ENCODE measurements at regions not wholly inside any gene's neighbourhood (a gene's known extent, or its start where the extent isn't known, plus 50 kb on each side); places are given as distances from the start of the nearest gene placed in this dataset.
A peak's percentile ranks its signal among the peaks of the same experiment; 100 is the strongest.

- no peak for DNase-seq (ENCODE audit: low read depth)
- H3K4me3 ChIP-seq (ENCODE audit: low read depth, low read length) = 0 out of 2 replicates have a peak overlapping the region, but pooled peaks have one; percentile 18
- TF ChIP-seq CTCF (IDR thresholded peaks at IDR 0.05; ENCODE audit: control insufficient read depth, extremely low read depth, insufficient read depth) = peak; percentile 66
Observed at GRCh38 chrX:30971774-30972603, 82.9 kb upstream of the TAB3 start.

GRCh38 chrX:30967516-30967915 lies 78.5 kb upstream of the TAB3 start:
- DNase-seq (ENCODE audit: low read depth) = no peak
- H3K4me3 ChIP-seq (ENCODE audit: low read depth, low read length) = no peak overlapping the region
- TF ChIP-seq CTCF (IDR thresholded peaks at IDR 0.05; ENCODE audit: control insufficient read depth, extremely low read depth, insufficient read depth) = no peak

- DNase-seq (ENCODE audit: low read depth) = no peak
- TF ChIP-seq CTCF (IDR thresholded peaks at IDR 0.05; ENCODE audit: control insufficient read depth, extremely low read depth, insufficient read depth) = no peak
Observed at GRCh38 chrX:30965767-30966166, 76.7 kb upstream of the TAB3 start.

GRCh38 chrX:30961387-30962174 lies 72.5 kb upstream of the TAB3 start:
- no peak for DNase-seq (ENCODE audit: low read depth)
- H3K4me3 ChIP-seq (ENCODE audit: low read depth, low read length) = no peak overlapping the region
- TF ChIP-seq CTCF (IDR thresholded peaks at IDR 0.05; ENCODE audit: control insufficient read depth, extremely low read depth, insufficient read depth) = no peak

More at GRCh38 chrX:30965767-30966166, 76.7 kb upstream of the TAB3 start:
- no peak overlapping the region for H3K4me3 ChIP-seq (ENCODE audit: low read depth, low read length)

- DNase-seq (ENCODE audit: low read depth) = peak; percentile 72
- no peak overlapping the region for H3K4me3 ChIP-seq (ENCODE audit: low read depth, low read length)
- TF ChIP-seq CTCF (IDR thresholded peaks at IDR 0.05; ENCODE audit: control insufficient read depth, extremely low read depth, insufficient read depth) = no peak
Observed at GRCh38 chrX:30957753-30958152, 68.7 kb upstream of the TAB3 start.

GRCh38 chrX:30955687-30956086 lies 66.6 kb upstream of the TAB3 start:
- H3K4me3 ChIP-seq (ENCODE audit: low read depth, low read length) = no peak overlapping the region
- TF ChIP-seq CTCF (IDR thresholded peaks at IDR 0.05; ENCODE audit: control insufficient read depth, extremely low read depth, insufficient read depth) = no peak
- DNase-seq (ENCODE audit: low read depth) = no peak
